SK-N-SH (cell line): ENCODE measurements at regions not wholly inside any gene's neighbourhood (a gene's known extent, or its start where the extent isn't known, plus 50 kb on each side); places are given as distances from the start of the nearest gene placed in this dataset.

Source experiments
- CTCF ChIA-PET: fragments of 300-600, 350-600 bp; formaldehyde crosslinking; extraction: SDS; loops from one replicate; lab custom pipeline; 2021; lab: Yijun Ruan, JAX
- POLR2A ChIA-PET: fragments of 350-600 bp; sonication (Branson Sonifier 250); formaldehyde crosslinking; extraction: SDS; loops from one replicate; lab custom pipeline; 2020; ENCODE audit warnings: antibody characterized with exemption, inconsistent platforms; lab: Yijun Ruan, JAX
- DNase-seq: peaks from one replicate; pipeline ENCODE4 v3.0.0; 2012
- H2AFZ ChIP-seq: fragments of 200-600 bp; sonication (generic); 2 replicates; pipeline ENCODE4 v1.8.1; 2016; ENCODE audit warnings: antibody characterized with exemption, mild to moderate bottlenecking, low read depth
- H3F3A ChIP-seq: fragments of 200-600 bp; sonication (generic); replicated peaks from 2 replicates; pipeline ENCODE3; 2016; ENCODE audit warnings: antibody characterized with exemption, mild to moderate bottlenecking; ENCODE audit not compliant: insufficient read depth
- H3K27ac ChIP-seq, 2 experiments: fragments of 200-500 bp in 1 of 2; fragments of 200-600 bp in 1 of 2; sonication (Bioruptor generic) in 1 of 2; sonication (generic), shearing (Covaris generic) in 1 of 2; 2 replicates each; pipeline versions ENCODE4 v1.5.1 to v1.6.1; 2014 to 2016; ENCODE audit warnings: low read depth in 2 of 2, inconsistent platforms in 1 of 2, low read length in 1 of 2, mild to moderate bottlenecking in 1 of 2, mixed read lengths in 1 of 2
- H3K27me3 ChIP-seq: fragments of 200-600 bp; sonication (generic), shearing (Covaris generic); 2 replicates; pipeline ENCODE4 v1.6.1; 2016; ENCODE audit warnings: mixed run types; ENCODE audit not compliant: insufficient read depth
- H3K36me3 ChIP-seq, 2 experiments: fragments of 200-500 bp in 1 of 2; fragments of 200-600 bp in 1 of 2; sonication (Bioruptor generic) in 1 of 2; sonication (generic) in 1 of 2; replicated peaks in 1 of 2; 2 replicates each; pipeline versions ENCODE3 to v1.5.1; 2014 to 2016; ENCODE audit warnings: low read length in 1 of 2, mild to moderate bottlenecking in 1 of 2; ENCODE audit not compliant: insufficient read depth in 2 of 2, control insufficient read depth in 1 of 2
- H3K4me1 ChIP-seq, 2 experiments: fragments of 200-500 bp in 1 of 2; fragments of 200-600 bp in 1 of 2; sonication (Bioruptor generic) in 1 of 2; sonication (generic), shearing (Covaris generic) in 1 of 2; 2 replicates each; pipeline versions ENCODE4 v1.5.1 to v1.6.1; 2014 to 2016; ENCODE audit warnings: low read depth in 1 of 2, low read length in 1 of 2, mixed run types in 1 of 2; ENCODE audit not compliant: insufficient read depth in 2 of 2, control insufficient read depth in 1 of 2
- H3K4me2 ChIP-seq: fragments of 200-600 bp; sonication (generic), shearing (Covaris generic); 2 replicates; pipeline ENCODE4 v1.6.1; 2017; ENCODE audit warnings: mixed run types
- H3K4me3 ChIP-seq, 2 experiments: fragments of 200-500 bp in 1 of 2; fragments of 200-600 bp in 1 of 2; sonication (Bioruptor generic) in 1 of 2; sonication (generic), shearing (Covaris generic) in 1 of 2; 2 replicates each; pipeline versions ENCODE4 v1.5.1 to v1.8.1; 2014 to 2016; ENCODE audit warnings: low read depth in 2 of 2, inconsistent platforms in 1 of 2, low read length in 1 of 2, mild to moderate bottlenecking in 1 of 2, mixed read lengths in 1 of 2, moderate library complexity in 1 of 2
- H3K79me2 ChIP-seq: fragments of 200-600 bp; sonication (generic); 2 replicates; pipeline ENCODE4 v1.8.1; 2017; ENCODE audit warnings: mild to moderate bottlenecking; ENCODE audit not compliant: insufficient read depth
- H3K9ac ChIP-seq: fragments of 200-600 bp; sonication (generic); 2 replicates; pipeline ENCODE4 v1.6.1; 2017; ENCODE audit warnings: mixed run types
- H3K9me2 ChIP-seq: fragments of 200-600 bp; sonication (generic); 2 replicates; pipeline ENCODE4 v1.6.1; 2017; ENCODE audit warnings: mixed run types
- H3K9me3 ChIP-seq: fragments of 200-600 bp; sonication (generic); 2 replicates; pipeline ENCODE4 v1.6.1; 2017; ENCODE audit warnings: mixed run types, mild to moderate bottlenecking, moderate library complexity
- H4K20me1 ChIP-seq: fragments of 200-600 bp; sonication (generic); 2 replicates; pipeline ENCODE4 v1.6.1; 2017; ENCODE audit warnings: mild to moderate bottlenecking, mixed run types; ENCODE audit not compliant: insufficient read depth
- CTCF ChIP-seq: fragments of 200-600 bp; sonication (generic); IDR thresholded peaks from 2 replicates; pipeline ENCODE4 v1.6.1; 2017; ENCODE audit warnings: antibody characterized with exemption, mild to moderate bottlenecking, moderate library complexity
- EZH2phosphoT487 ChIP-seq: fragments of 200-600 bp; sonication (generic); IDR thresholded peaks from 2 replicates; pipeline ENCODE4 v1.6.1; 2017; ENCODE audit warnings: low read depth, mixed run types, mild to moderate bottlenecking, antibody characterized with exemption, moderate library complexity, borderline replicate concordance
- FOXJ3 ChIP-seq: sonication (generic); formaldehyde crosslinking; IDR thresholded peaks from 2 replicates; pipeline ENCODE4 v1.5.1; 2020; ENCODE audit warnings: mild to moderate bottlenecking, missing genetic modification reagents
- FOXM1 ChIP-seq: IDR thresholded peaks from 2 replicates; pipeline ENCODE4 v1.4.0; 2012; ENCODE audit warnings: low read depth, mild to moderate bottlenecking
- GATA2 ChIP-seq: sonication (generic); formaldehyde crosslinking; IDR thresholded peaks from 2 replicates; pipeline ENCODE4 v1.5.0; 2020; ENCODE audit warnings: mild to moderate bottlenecking, missing genetic modification reagents
- JUND ChIP-seq: IDR thresholded peaks from 2 replicates; pipeline ENCODE4 v1.4.0; 2012
- NRF1 ChIP-seq: IDR thresholded peaks from 2 replicates; pipeline ENCODE4 v1.6.1; 2012; ENCODE audit warnings: low read depth, mild to moderate bottlenecking, low read length
- POLR2AphosphoS5 ChIP-seq: IDR thresholded peaks from 2 replicates; pipeline ENCODE4 v1.6.1; 2012; ENCODE audit warnings: low read depth, low read length
- REST ChIP-seq: IDR thresholded peaks from 2 replicates; pipeline ENCODE4 v1.6.1; 2012; ENCODE audit warnings: mild to moderate bottlenecking, low read depth, low read length, moderate library complexity
- RFX5 ChIP-seq: IDR thresholded peaks from 2 replicates; pipeline ENCODE4 v1.6.1; 2012; ENCODE audit warnings: mild to moderate bottlenecking, improper control_type of control experiment, low read length
- TAF1 ChIP-seq: IDR thresholded peaks from 2 replicates; pipeline ENCODE4 v1.6.1; 2012; ENCODE audit warnings: low read depth, mild to moderate bottlenecking, low read length, moderate library complexity, borderline replicate concordance
- USF1 ChIP-seq: IDR thresholded peaks from 2 replicates; pipeline ENCODE4 v1.4.0; 2012; ENCODE audit warnings: low read depth, borderline replicate concordance
- USF2 ChIP-seq: fragments of 150-350 bp; IDR thresholded peaks from 2 replicates; pipeline ENCODE4 v1.6.1; 2017; ENCODE audit warnings: antibody characterized with exemption, low read length, low read depth, borderline replicate concordance
- WGBS: methylation state at CpG from one replicate; pipeline ENCODE4 v1.1.6; 2017; ENCODE audit warnings: low lambda C conversion rate; 5-methylcytosine and 5-hydroxymethylcytosine counted together

GRCh38 chr7:68671671-68672070, 926.6 kb upstream of the AUTS2 start:
- H4K20me1 ChIP-seq = no peaks in the 10 kb centered on the region
- no peaks in the 10 kb centered on the region for H3K27me3 ChIP-seq
- TF ChIP-seq EZH2phosphoT487 = no peak
- CTCF ChIA-PET = no interaction called here
- no peak overlapping the region for H3K27ac ChIP-seq
- no peaks in the 10 kb centered on the region for H3F3A ChIP-seq
- no peaks in the 10 kb centered on the region for H3K9me3 ChIP-seq
- no peak overlapping the region for H3K4me3 ChIP-seq
- no peaks in the 10 kb centered on the region for H3K79me2 ChIP-seq
- POLR2A ChIA-PET = no interaction called here
- H3K4me2 ChIP-seq = no peak overlapping the region
- no peak overlapping the region for H2AFZ ChIP-seq
- 78% methylated on average over 2 of the region's 2 CpGs for WGBS
- no peak overlapping the region for H3K9ac ChIP-seq
- H3K36me3 ChIP-seq = no peaks in the 10 kb centered on the region
- no peaks in the 10 kb centered on the region for H3K4me1 ChIP-seq
- DNase-seq = no peak
- H3K9me2 ChIP-seq = no peaks in the 10 kb centered on the region

DNA sequence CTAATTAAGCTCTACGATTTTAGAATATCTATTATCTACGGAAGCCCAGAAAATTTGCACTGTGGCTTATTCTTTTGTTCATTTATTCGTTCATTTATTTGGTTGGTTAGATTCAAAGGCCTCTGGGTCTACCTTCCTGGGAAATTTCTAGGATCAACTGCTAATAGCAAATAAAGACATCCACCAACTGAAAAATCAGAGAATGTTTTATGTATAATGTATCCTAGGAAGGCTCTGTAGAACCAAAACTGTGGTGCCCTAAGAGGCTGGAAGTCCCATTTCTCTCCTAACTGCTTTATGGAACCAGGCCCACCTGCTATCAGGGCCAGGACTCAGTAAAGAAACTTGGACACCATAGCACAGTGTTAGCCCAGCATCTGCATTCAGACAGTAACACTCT, 923.4 kb upstream of the AUTS2 start:
- Histone ChIP-seq H3K27me3 (no peaks in the 10 kb centered on the region), H3K9me3 (no peaks in the 10 kb centered on the region), H2AFZ (no peak overlapping the region), H3K36me3 (no peaks in the 10 kb centered on the region), H3K27ac (no peak overlapping the region), H3F3A (no peaks in the 10 kb centered on the region), H3K9ac (no peak overlapping the region), H3K4me2 (no peak overlapping the region), H3K4me1 (peaks cover 0 to 2% of the 10 kb centered on the region in 2 experiments; a peak in 1 of 4 replicates), H3K79me2 (no peaks in the 10 kb centered on the region), H3K9me2 (no peaks in the 10 kb centered on the region), H3K4me3 (no peak overlapping the region), H4K20me1 (no peaks in the 10 kb centered on the region)
- TF ChIP-seq POLR2AphosphoS5 (no peak), TAF1 (no peak), USF1 (no peak), FOXJ3 (CRISPR knock-in tag) (no peak)
- ChIA-PET POLR2A (no interaction called here), CTCF (no interaction called here)
- 83% methylated on average over 3 of the region's 3 CpGs for WGBS
- no peak for DNase-seq

GRCh38 chr7:68676813-68677535, 921.3 kb upstream of the AUTS2 start:
- Histone ChIP-seq H2AFZ (no peak overlapping the region; the same call in 1 of the 2 replicates), H3K27me3 (no peaks in the 10 kb centered on the region), H3K9me3 (no peaks in the 10 kb centered on the region), H3K4me3 (no peak overlapping the region), H3K36me3 (no peaks in the 10 kb centered on the region), H3K79me2 (no peaks in the 10 kb centered on the region), H3K9ac (no peak overlapping the region), H3K4me2 (no peak overlapping the region), H3K9me2 (no peaks in the 10 kb centered on the region), H3F3A (no peaks in the 10 kb centered on the region), H3K4me1 (peaks cover 0 to 2% of the 10 kb centered on the region in 2 experiments; a peak in 1 of 4 replicates), H3K27ac (no peak overlapping the region), H4K20me1 (no peaks in the 10 kb centered on the region)
- ChIA-PET CTCF (interaction anchor here (1.1 kb wide), 1 partner anchor 9 kb away, joined by 3 read pairs; no protein-coding TSS in a partner anchor), POLR2A (no interaction called here)
- WGBS = 79% methylated on average over 13 of the region's 13 CpGs
- no peak for DNase-seq
- no peak for TF ChIP-seq POLR2AphosphoS5
- no peak for TF ChIP-seq USF2
- TF ChIP-seq EZH2phosphoT487 = no peak
- no peak for TF ChIP-seq NRF1
- TF ChIP-seq CTCF = no peak
- no peak for TF ChIP-seq GATA2 (CRISPR knock-in tag)
- no peak for TF ChIP-seq TAF1
- TF ChIP-seq FOXM1 = no peak
- TF ChIP-seq REST = no peak
- TF ChIP-seq JUND = no peak
- TF ChIP-seq RFX5 = no peak
